ENCODE measurements at regions not wholly inside any gene's neighbourhood (a gene's known extent, or its start where the extent isn't known, plus 50 kb on each side); places are given as distances from the start of the nearest gene placed in this dataset.
A peak's percentile ranks its signal among the peaks of the same experiment; 100 is the strongest.

GRCh38 chr22:47294222-47294532 is 531.7 kb downstream of the TBC1D22A start:
- TF ChIP-seq CTCF (IDR thresholded peaks at IDR 0.05), result no peak
- no peak overlapping the region for H3K4me3 ChIP-seq
- H3K9me3 ChIP-seq, result no peaks in the 10 kb centered on the region
- H3K36me3 ChIP-seq (ENCODE audit: insufficient read depth in 1 of 2, low read depth in 1 of 2), result no peaks in the 10 kb centered on the region
- no peaks in the 10 kb centered on the region for H3K4me1 ChIP-seq
- peak in 1 of 2 donors; percentile 57 for DNase-seq
- no peak for ATAC-seq
- intact Hi-C loops (cut with DNase I), result no loop called here
- H3K27me3 ChIP-seq (ENCODE audit: insufficient read depth in 3 of 3, low read length in 2 of 3), result peaks cover 0 to 7% (median 2%) of the 10 kb centered on the region in 3 donors
- 72 to 76% (median 73%) methylated on average over 6 of the region's 6 CpGs for WGBS, 3 donors
- H3K27ac ChIP-seq, result no peak overlapping the region

GRCh38 chr22:47293368-47294221 is 531.1 kb downstream of the TBC1D22A start:
- no peak for DNase-seq
- no peak for ATAC-seq
- no peaks in the 10 kb centered on the region for H3K4me1 ChIP-seq
- no peak overlapping the region for H3K27ac ChIP-seq
- no peaks in the 10 kb centered on the region for H3K36me3 ChIP-seq (ENCODE audit: insufficient read depth in 1 of 2, low read depth in 1 of 2)
- peaks cover 0 to 12% (median 5%) of the 10 kb centered on the region in 3 donors for H3K27me3 ChIP-seq (ENCODE audit: insufficient read depth in 3 of 3, low read length in 2 of 3)
- 77 to 80% (median 77%) methylated on average over 18 of the region's 18 CpGs for WGBS, 3 donors
- no peak for TF ChIP-seq CTCF (IDR thresholded peaks at IDR 0.05)
- no peak overlapping the region for H3K4me3 ChIP-seq
- H3K9me3 ChIP-seq, result no peaks in the 10 kb centered on the region
- intact Hi-C loops (cut with DNase I), result no loop called here

- Histone ChIP-seq H3K27ac (no peak overlapping the region), H3K4me1 (no peaks in the 10 kb centered on the region), H3K4me3 (no peak overlapping the region), H3K27me3 (ENCODE audit: insufficient read depth in 3 of 3, low read length in 2 of 3) (peaks cover 0 to 13% (median 8%) of the 10 kb centered on the region in 3 donors), H3K36me3 (ENCODE audit: insufficient read depth in 1 of 2, low read depth in 1 of 2) (no peaks in the 10 kb centered on the region), H3K9me3 (no peaks in the 10 kb centered on the region)
- WGBS, 3 donors, result 43 to 59% (median 53%) methylated on average over 18 of the region's 18 CpGs
- intact Hi-C loops (cut with DNase I), result no loop called here
- ATAC-seq (no peak), DNase-seq (no peak)
- no peak for TF ChIP-seq CTCF (IDR thresholded peaks at IDR 0.05)
These were observed 530.3 kb downstream of the TBC1D22A start for GRCh38 chr22:47292546-47293320.

GRCh38 chr22:47291565-47292495 is 529.4 kb downstream of the TBC1D22A start:
- no peak overlapping the region for H3K27ac ChIP-seq
- no peak for ATAC-seq
- peak in 1 of 2 donors; percentile 20 for DNase-seq

More at GRCh38 chr22:47291565-47292495, 529.4 kb downstream of the TBC1D22A start:
- Histone ChIP-seq H3K9me3 (no peaks in the 10 kb centered on the region), H3K36me3 (ENCODE audit: insufficient read depth in 1 of 2, low read depth in 1 of 2) (no peaks in the 10 kb centered on the region), H3K27me3 (ENCODE audit: insufficient read depth in 3 of 3, low read length in 2 of 3) (peaks cover 0 to 14% (median 8%) of the 10 kb centered on the region in 3 donors), H3K4me1 (no peaks in the 10 kb centered on the region), H3K4me3 (no peak overlapping the region)
- intact Hi-C loops (cut with DNase I), result no loop called here
- WGBS, 3 donors, result 78 to 85% (median 82%) methylated on average over 18 of the region's 18 CpGs
- TF ChIP-seq CTCF (IDR thresholded peaks at IDR 0.05), result no peak

Data from psoas muscle (tissue), 7 donors.